ENCODE measurements at regions not wholly inside any gene's neighbourhood (a gene's known extent, or its start where the extent isn't known, plus 50 kb on each side); places are given as distances from the start of the nearest gene placed in this dataset.

DNA sequence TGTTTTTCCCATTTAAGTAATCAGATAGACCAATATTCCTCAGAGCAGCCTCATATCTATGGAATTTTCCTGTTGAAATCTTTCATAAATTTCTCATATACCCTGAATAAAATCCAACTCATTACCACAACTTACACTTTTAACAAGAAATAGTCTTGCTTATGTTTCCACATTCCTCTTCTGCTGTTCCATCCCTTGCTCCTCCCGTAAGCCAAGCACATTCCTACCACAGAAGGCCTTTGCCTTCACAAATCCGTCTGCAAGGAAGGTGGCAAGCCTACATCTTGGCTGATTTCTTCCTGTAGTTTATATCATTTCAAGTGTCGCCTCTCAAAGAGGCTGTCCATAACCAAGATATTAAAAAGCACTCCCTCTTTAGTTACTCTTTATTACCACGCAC is 127.7 kb downstream of the C12orf50 start:
- no peaks in the 10 kb centered on the region for H3K4me1 ChIP-seq
- no peaks in the 10 kb centered on the region for H3K36me3 ChIP-seq (ENCODE audit: control insufficient read depth, insufficient read depth, low read length)
- H3K9me3 ChIP-seq (ENCODE audit: control insufficient read depth, low read length): no peaks in the 10 kb centered on the region
- no peak overlapping the region for H3K27ac ChIP-seq
- no peak overlapping the region for H2AFZ ChIP-seq
- H3K79me2 ChIP-seq: no peaks in the 10 kb centered on the region
- H3K9ac ChIP-seq: no peak overlapping the region
- no peak overlapping the region for H3K4me2 ChIP-seq (ENCODE audit: low read length)
- H3K27me3 ChIP-seq (ENCODE audit: control insufficient read depth, insufficient read depth, low read length): no peaks in the 10 kb centered on the region
- no peak overlapping the region for H3K4me3 ChIP-seq (ENCODE audit: low read depth, low read length)
- TF ChIP-seq CTCF (IDR thresholded peaks at IDR 0.05): no peak

DNA sequence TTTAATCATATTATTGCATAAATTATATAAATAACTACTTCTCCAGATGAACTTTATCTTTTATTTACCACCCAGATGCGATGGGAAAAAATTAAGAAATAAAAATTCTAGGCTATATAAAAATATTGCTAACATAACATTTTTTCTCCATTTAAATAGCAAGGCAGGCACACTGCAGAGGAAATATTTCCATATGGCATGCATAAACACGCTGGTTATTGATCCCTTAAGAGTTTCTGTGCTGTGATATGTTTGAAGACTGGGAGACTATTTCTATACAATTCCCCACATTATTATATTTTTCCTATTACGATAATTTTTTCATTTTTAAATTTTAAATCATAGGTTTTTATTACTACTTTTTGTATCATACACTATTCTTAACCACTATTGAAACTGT is 131.5 kb downstream of the C12orf50 start:
- Histone ChIP-seq H3K9ac (no peak overlapping the region), H3K4me3 (ENCODE audit: low read depth, low read length) (no peak overlapping the region), H3K4me2 (ENCODE audit: low read length) (no peak overlapping the region), H3K27ac (no peak overlapping the region), H3K4me1 (no peaks in the 10 kb centered on the region), H3K9me3 (ENCODE audit: control insufficient read depth, low read length) (no peaks in the 10 kb centered on the region), H2AFZ (no peak overlapping the region), H3K27me3 (ENCODE audit: control insufficient read depth, insufficient read depth, low read length) (no peaks in the 10 kb centered on the region), H3K79me2 (no peaks in the 10 kb centered on the region), H3K36me3 (ENCODE audit: control insufficient read depth, insufficient read depth, low read length) (no peaks in the 10 kb centered on the region)
- no peak for TF ChIP-seq CTCF (IDR thresholded peaks at IDR 0.05)

GRCh38 chr12:87883806-87884205 is 145.4 kb downstream of the C12orf50 start:
- H3K79me2 ChIP-seq: no peaks in the 10 kb centered on the region
- H3K36me3 ChIP-seq (ENCODE audit: control insufficient read depth, insufficient read depth, low read length): no peaks in the 10 kb centered on the region
- H3K27me3 ChIP-seq (ENCODE audit: control insufficient read depth, insufficient read depth, low read length): no peaks in the 10 kb centered on the region
- TF ChIP-seq CTCF (IDR thresholded peaks at IDR 0.05): no peak
- H3K4me2 ChIP-seq (ENCODE audit: low read length): peak overlapping the region; percentile 47
- no peak overlapping the region for H3K9ac ChIP-seq
- no peaks in the 10 kb centered on the region for H3K9me3 ChIP-seq (ENCODE audit: control insufficient read depth, low read length)
- peaks cover 7% of the 10 kb centered on the region for H3K4me1 ChIP-seq
- H3K4me3 ChIP-seq (ENCODE audit: low read depth, low read length): peak overlapping the region; percentile 19
- peak overlapping the region; percentile 60 for H3K27ac ChIP-seq
- H2AFZ ChIP-seq: peak overlapping the region; percentile 76

- Histone ChIP-seq H3K9me3 (ENCODE audit: control insufficient read depth, low read length) (no peaks in the 10 kb centered on the region), H3K4me2 (ENCODE audit: low read length) (no peak overlapping the region), H3K4me1 (peaks cover 7% of the 10 kb centered on the region), H3K27ac (no peak overlapping the region), H3K36me3 (ENCODE audit: control insufficient read depth, insufficient read depth, low read length) (no peaks in the 10 kb centered on the region), H3K4me3 (ENCODE audit: low read depth, low read length) (no peak overlapping the region), H3K9ac (no peak overlapping the region), H2AFZ (no peak overlapping the region), H3K27me3 (ENCODE audit: control insufficient read depth, insufficient read depth, low read length) (no peaks in the 10 kb centered on the region), H3K79me2 (no peaks in the 10 kb centered on the region)
- TF ChIP-seq CTCF (IDR thresholded peaks at IDR 0.05): no peak
Measured at GRCh38 chr12:87879141-87879540, 150.1 kb downstream of the C12orf50 start.

Measured in parathyroid adenoma (tissue), 2 donors.